CD8-positive, alpha-beta memory T cell (primary cell): ENCODE measurements at regions not wholly inside any gene's neighbourhood (a gene's known extent, or its start where the extent isn't known, plus 50 kb on each side); places are given as distances from the start of the nearest gene placed in this dataset.

Experiments
- CTCF ChIA-PET: fragments of 350-600 bp; sonication (Branson Sonifier 250); formaldehyde crosslinking; loops from one replicate; lab custom pipeline; 2021; ENCODE audit warnings: antibody characterized with exemption; lab: Charles Lee
- POLR2A ChIA-PET: fragments of 350-600 bp; sonication (Branson Sonifier 250); formaldehyde crosslinking; loops from one replicate; lab custom pipeline; 2021; ENCODE audit warnings: antibody characterized with exemption; lab: Charles Lee
- DNase-seq, 5 donors: peaks; one replicate each; pipeline versions ENCODE4 v3.0.0 to v3.0.0-alpha.2; 2020 to 2022; ENCODE audit warnings: mixed read lengths in 1 of 5
- H3K27ac ChIP-seq: one replicate; pipeline ENCODE4 v1.7.0; 2013; ENCODE audit warnings: low read depth, mild to moderate bottlenecking, low read length, moderate library complexity
- H3K27me3 ChIP-seq: 2 replicates; pipeline ENCODE4 v1.7.0; 2013; ENCODE audit warnings: low read length, mild to moderate bottlenecking; ENCODE audit not compliant: insufficient read depth, poor library complexity, severe bottlenecking
- H3K36me3 ChIP-seq: 2 replicates; pipeline ENCODE4 v1.7.0; 2013; ENCODE audit warnings: mild to moderate bottlenecking, low read length, moderate library complexity; ENCODE audit not compliant: insufficient read depth
- H3K4me1 ChIP-seq: 2 replicates; pipeline ENCODE4 v1.7.0; 2013; ENCODE audit warnings: mild to moderate bottlenecking, low read length, moderate library complexity; ENCODE audit not compliant: insufficient read depth
- H3K4me3 ChIP-seq: 2 replicates; pipeline ENCODE4 v1.7.0; 2013; ENCODE audit warnings: mild to moderate bottlenecking, low read length
- H3K9me3 ChIP-seq: 2 replicates; pipeline ENCODE4 v1.7.0; 2013; ENCODE audit warnings: mild to moderate bottlenecking, low read length
- H3K27ac Mint-ChIP-seq, 8 donors: one replicate each; pipeline ENCODE4 v1.8.0; 2020 to 2021; ENCODE audit warnings: mixed read lengths in 8 of 8, mild to moderate bottlenecking in 6 of 8, inconsistent platforms in 3 of 8, moderate library complexity in 3 of 8
- H3K27me3 Mint-ChIP-seq, 2 donors: one replicate each; pipeline ENCODE4 v1.8.0; 2020 to 2021; ENCODE audit warnings: mixed read lengths in 2 of 2, mild to moderate bottlenecking in 1 of 2, moderate library complexity in 1 of 2
- H3K36me3 Mint-ChIP-seq, 3 donors: one replicate each; pipeline ENCODE4 v1.8.0; 2020 to 2021; ENCODE audit warnings: mixed read lengths in 3 of 3, inconsistent platforms in 1 of 3, mild to moderate bottlenecking in 1 of 3
- H3K4me1 Mint-ChIP-seq, 3 donors: one replicate each; pipeline ENCODE4 v1.8.0; 2020 to 2021; ENCODE audit warnings: mixed read lengths in 3 of 3, inconsistent platforms in 1 of 3, mild to moderate bottlenecking in 1 of 3
- H3K4me3 Mint-ChIP-seq, 7 donors: one replicate each; pipeline ENCODE4 v1.8.0; 2020 to 2021; ENCODE audit warnings: mixed read lengths in 7 of 7, mild to moderate bottlenecking in 6 of 7, moderate library complexity in 4 of 7, inconsistent platforms in 2 of 7
- H3K9me3 Mint-ChIP-seq, 5 donors: one replicate each; pipeline ENCODE4 v1.8.0; 2020 to 2022; ENCODE audit warnings: mixed read lengths in 5 of 5, mild to moderate bottlenecking in 3 of 5, moderate library complexity in 2 of 5, inconsistent platforms in 1 of 5

- no peak for DNase-seq
- Mint-ChIP-seq H3K4me1 (peaks cover 13 to 21% (median 18%) of the 10 kb centered on the region in 3 donors), H3K36me3 (no peaks in the 10 kb centered on the region), H3K9me3 (no peaks in the 10 kb centered on the region), H3K27me3 (no peaks in the 10 kb centered on the region), H3K4me3 (no peak overlapping the region), H3K27ac (no peak overlapping the region)
- H3K36me3 ChIP-seq, result no peaks in the 10 kb centered on the region
- no peaks in the 10 kb centered on the region for H3K9me3 ChIP-seq
- ChIA-PET CTCF (no interaction called here), POLR2A (no interaction called here)
- no peak overlapping the region for H3K27ac ChIP-seq
- H3K4me1 ChIP-seq, result no peaks in the 10 kb centered on the region
- no peaks in the 10 kb centered on the region for H3K27me3 ChIP-seq
- H3K4me3 ChIP-seq, result no peak overlapping the region
These were observed 92.0 kb upstream of the FAM180A start for GRCh38 chr7:135840591-135840990.

- Mint-ChIP-seq H3K9me3 (no peaks in the 10 kb centered on the region), H3K4me3 (no peak overlapping the region), H3K27ac (no peak overlapping the region), H3K27me3 (peaks cover 0 to 4% of the 10 kb centered on the region in 2 donors), H3K36me3 (no peaks in the 10 kb centered on the region), H3K4me1 (peaks cover 26 to 27% (median 27%) of the 10 kb centered on the region in 3 donors)
- ChIA-PET POLR2A (no interaction called here), CTCF (interaction anchor here (1.0 kb wide), 1 partner anchor 37 kb away, joined by 3 read pairs; no protein-coding TSS in a partner anchor)
- Histone ChIP-seq H3K9me3 (no peaks in the 10 kb centered on the region), H3K27ac (no peak overlapping the region), H3K27me3 (no peaks in the 10 kb centered on the region), H3K36me3 (no peaks in the 10 kb centered on the region), H3K4me1 (no peaks in the 10 kb centered on the region), H3K4me3 (no peak overlapping the region)
- no peak for DNase-seq
These were observed 89.1 kb upstream of the FAM180A start for GRCh38 chr7:135837675-135838074.

GRCh38 chr7:135834266-135834665 is 85.7 kb upstream of the FAM180A start:
- CTCF ChIA-PET, result no interaction called here
- H3K36me3 Mint-ChIP-seq, result peaks cover 0 to 4% (median 1%) of the 10 kb centered on the region in 3 donors
- H3K4me1 ChIP-seq, result peaks cover 15% of the 10 kb centered on the region
- no peak overlapping the region for H3K27ac ChIP-seq
- peaks cover 38 to 41% (median 40%) of the 10 kb centered on the region in 3 donors for H3K4me1 Mint-ChIP-seq
- no peaks in the 10 kb centered on the region for H3K36me3 ChIP-seq
- no peak overlapping the region for H3K4me3 ChIP-seq
- H3K4me3 Mint-ChIP-seq, result peak overlapping the region in 1 of 7 donors; percentile 19
- peaks cover 0 to 4% of the 10 kb centered on the region in 2 donors for H3K27me3 Mint-ChIP-seq
- POLR2A ChIA-PET, result no interaction called here
- peak overlapping the region in 5 of 8 donors; percentile 12 to 77 (median 59) for H3K27ac Mint-ChIP-seq
- H3K9me3 ChIP-seq, result no peaks in the 10 kb centered on the region
- no peaks in the 10 kb centered on the region for H3K9me3 Mint-ChIP-seq
- DNase-seq, result no peak
- H3K27me3 ChIP-seq, result no peaks in the 10 kb centered on the region

- H3K27ac Mint-ChIP-seq, result peak overlapping the region in 6 of 8 donors; percentile 10 to 96 (median 73)
- Histone ChIP-seq H3K27me3 (no peaks in the 10 kb centered on the region), H3K36me3 (no peaks in the 10 kb centered on the region), H3K27ac (no peak overlapping the region), H3K4me3 (no peak overlapping the region), H3K9me3 (no peaks in the 10 kb centered on the region), H3K4me1 (peaks cover 15% of the 10 kb centered on the region)
- H3K4me1 Mint-ChIP-seq, result peaks cover 38 to 41% (median 40%) of the 10 kb centered on the region in 3 donors
- H3K9me3 Mint-ChIP-seq, result no peaks in the 10 kb centered on the region
- ChIA-PET CTCF (no interaction called here), POLR2A (no interaction called here)
- DNase-seq, result no peak
- peak overlapping the region in 1 of 7 donors; percentile 47 for H3K4me3 Mint-ChIP-seq
- peaks cover 0 to 4% of the 10 kb centered on the region in 2 donors for H3K27me3 Mint-ChIP-seq
- peaks cover 0 to 4% (median 1%) of the 10 kb centered on the region in 3 donors for H3K36me3 Mint-ChIP-seq
These were observed 85.0 kb upstream of the FAM180A start for GRCh38 chr7:135833642-135834041.

GRCh38 chr7:135831455-135832195 is 83.0 kb upstream of the FAM180A start:
- peaks cover 0 to 4% (median 1%) of the 10 kb centered on the region in 3 donors for H3K36me3 Mint-ChIP-seq
- H3K4me3 Mint-ChIP-seq, result peak overlapping the region in 6 of 7 donors; percentile 7 to 72 (median 36)

GRCh38 chr7:135828604-135829003 is 80.0 kb upstream of the FAM180A start:
- H3K4me1 Mint-ChIP-seq, result peaks cover 24 to 30% (median 29%) of the 10 kb centered on the region in 3 donors
- H3K9me3 Mint-ChIP-seq, result no peaks in the 10 kb centered on the region
- no peak overlapping the region for H3K4me3 Mint-ChIP-seq
- peaks cover 1 to 6% of the 10 kb centered on the region in 2 donors for H3K27me3 Mint-ChIP-seq
- Histone ChIP-seq H3K27ac (no peak overlapping the region), H3K4me1 (peaks cover 15% of the 10 kb centered on the region), H3K36me3 (no peaks in the 10 kb centered on the region), H3K27me3 (no peaks in the 10 kb centered on the region), H3K9me3 (no peaks in the 10 kb centered on the region), H3K4me3 (no peak overlapping the region)
- H3K27ac Mint-ChIP-seq, result peak overlapping the region in 1 of 8 donors; percentile 36
- no peak for DNase-seq
- peaks cover 0 to 4% (median 1%) of the 10 kb centered on the region in 3 donors for H3K36me3 Mint-ChIP-seq
- POLR2A ChIA-PET, result no interaction called here
- CTCF ChIA-PET, result interaction anchor here (1.6 kb wide), 1 partner anchor 10 kb away, joined by 3 read pairs; no protein-coding TSS in a partner anchor

More at GRCh38 chr7:135831455-135832195, 83.0 kb upstream of the FAM180A start:
- Mint-ChIP-seq H3K4me1 (peaks cover 38 to 41% (median 40%) of the 10 kb centered on the region in 3 donors), H3K27me3 (peaks cover 1 to 4% of the 10 kb centered on the region in 2 donors), H3K9me3 (no peaks in the 10 kb centered on the region), H3K27ac (peak overlapping the region; percentile 26 to 96 (median 79))
- ChIA-PET CTCF (no interaction called here), POLR2A (no interaction called here)
- peak in 1 of 5 donors; percentile 37 for DNase-seq
- Histone ChIP-seq H3K36me3 (no peaks in the 10 kb centered on the region), H3K4me1 (peaks cover 15% of the 10 kb centered on the region), H3K27ac (no peak overlapping the region), H3K27me3 (no peaks in the 10 kb centered on the region), H3K4me3 (no peak overlapping the region), H3K9me3 (no peaks in the 10 kb centered on the region)

- Histone ChIP-seq H3K4me3 (no peak overlapping the region), H3K27me3 (no peaks in the 10 kb centered on the region), H3K27ac (no peak overlapping the region), H3K36me3 (no peaks in the 10 kb centered on the region), H3K4me1 (peaks cover 13% of the 10 kb centered on the region), H3K9me3 (no peaks in the 10 kb centered on the region)
- DNase-seq, result no peak
- peaks cover 0 to 4% (median 1%) of the 10 kb centered on the region in 3 donors for H3K36me3 Mint-ChIP-seq
- ChIA-PET CTCF (no interaction called here), POLR2A (no interaction called here)
- H3K4me3 Mint-ChIP-seq, result no peak overlapping the region
- H3K27me3 Mint-ChIP-seq, result peaks cover 1 to 6% of the 10 kb centered on the region in 2 donors
- H3K27ac Mint-ChIP-seq, result peak overlapping the region in 1 of 8 donors; percentile 44
- H3K4me1 Mint-ChIP-seq, result peaks cover 19 to 21% (median 21%) of the 10 kb centered on the region in 3 donors
- H3K9me3 Mint-ChIP-seq, result no peaks in the 10 kb centered on the region
These were observed 78.8 kb upstream of the FAM180A start for GRCh38 chr7:135827391-135827790.

- Mint-ChIP-seq H3K4me3 (no peak overlapping the region), H3K4me1 (peaks cover under 1 to 1% (median under 1%) of the 10 kb centered on the region in 3 donors), H3K36me3 (no peaks in the 10 kb centered on the region), H3K27me3 (peaks cover 1 to 6% of the 10 kb centered on the region in 2 donors), H3K27ac (no peak overlapping the region), H3K9me3 (no peaks in the 10 kb centered on the region)
- H3K9me3 ChIP-seq, result no peaks in the 10 kb centered on the region
- ChIA-PET POLR2A (no interaction called here), CTCF (interaction anchor here (1.0 kb wide), 1 partner anchor 25 kb away, joined by 3 read pairs; no protein-coding TSS in a partner anchor)
- peaks cover 3% of the 10 kb centered on the region for H3K27me3 ChIP-seq
- DNase-seq, result no peak
- H3K36me3 ChIP-seq, result no peaks in the 10 kb centered on the region
- no peak overlapping the region for H3K27ac ChIP-seq
- H3K4me3 ChIP-seq, result no peak overlapping the region
- no peaks in the 10 kb centered on the region for H3K4me1 ChIP-seq
These were observed 76.8 kb upstream of the FAM180A start for GRCh38 chr7:135825406-135825805.
